Activated CD8-positive, alpha-beta T cell treated with anti-CD3 and anti-CD28 coated beads, Interleukin-2, amount 10 ng/mL, durations not matched to agents 7 days and 5 days (primary cell): ENCODE measurements at regions not wholly inside any gene's neighbourhood (a gene's known extent, or its start where the extent isn't known, plus 50 kb on each side); places are given as distances from the start of the nearest gene placed in this dataset.

ENCODE experiments used
- ATAC-seq: fragments of 150-1000 bp; cut with Tn5 transposase; one replicate; pipeline ENCODE4 v1.10.0; 2021; ENCODE audit warnings: moderate library complexity
- CTCF ChIA-PET: fragments of 350-600 bp; sonication (Branson Sonifier 250); formaldehyde crosslinking; loops from one replicate; lab custom pipeline; 2021; ENCODE audit warnings: antibody characterized with exemption; lab: Charles Lee
- POLR2A ChIA-PET: fragments of 350-600 bp; sonication (Branson Sonifier 250); formaldehyde crosslinking; loops from one replicate; lab custom pipeline; 2021; ENCODE audit warnings: antibody characterized with exemption; lab: Charles Lee
- DNase-seq: peaks from one replicate; pipeline ENCODE4 v3.0.0-alpha.2; 2020
- H3K27ac Mint-ChIP-seq: one replicate; pipeline ENCODE4 v1.8.0; 2021; ENCODE audit warnings: mild to moderate bottlenecking, mixed read lengths
- H3K27me3 Mint-ChIP-seq: one replicate; pipeline ENCODE4 v1.8.0; 2021; ENCODE audit warnings: low read depth, mixed read lengths
- H3K36me3 Mint-ChIP-seq: one replicate; pipeline ENCODE4 v1.8.0; 2021; ENCODE audit warnings: low read depth, mixed read lengths
- H3K4me1 Mint-ChIP-seq: one replicate; pipeline ENCODE4 v1.8.0; 2021; ENCODE audit warnings: low read depth, mixed read lengths
- H3K4me3 Mint-ChIP-seq: one replicate; pipeline ENCODE4 v1.8.0; 2021; ENCODE audit warnings: mild to moderate bottlenecking, mixed read lengths
- H3K9me3 Mint-ChIP-seq: one replicate; pipeline ENCODE4 v1.8.0; 2022; ENCODE audit warnings: mixed read lengths; ENCODE audit not compliant: insufficient read depth

- Mint-ChIP-seq H3K27ac (no peak overlapping the region), H3K4me1 (no peaks in the 10 kb centered on the region), H3K27me3 (no peaks in the 10 kb centered on the region), H3K4me3 (no peak overlapping the region), H3K9me3 (peaks cover 16% of the 10 kb centered on the region), H3K36me3 (no peaks in the 10 kb centered on the region)
- ChIA-PET POLR2A (no interaction called here), CTCF (no interaction called here)
- ATAC-seq, result no peak
- DNase-seq, result no peak
Measured at GRCh38 chr16:63530208-63530607, 1494.0 kb upstream of the CDH8 start.

- no peaks in the 10 kb centered on the region for H3K4me1 Mint-ChIP-seq
- ATAC-seq, result no peak
- H3K9me3 Mint-ChIP-seq, result peaks cover 18% of the 10 kb centered on the region
- no peaks in the 10 kb centered on the region for H3K36me3 Mint-ChIP-seq
- ChIA-PET CTCF (no interaction called here), POLR2A (no interaction called here)
- H3K27ac Mint-ChIP-seq, result no peak overlapping the region
- no peaks in the 10 kb centered on the region for H3K27me3 Mint-ChIP-seq
- no peak for DNase-seq
- no peak overlapping the region for H3K4me3 Mint-ChIP-seq
Measured at GRCh38 chr16:63527404-63527803, 1491.2 kb upstream of the CDH8 start.

GRCh38 chr16:63516394-63516793 is 1480.2 kb upstream of the CDH8 start:
- no peak overlapping the region for H3K27ac Mint-ChIP-seq
- H3K9me3 Mint-ChIP-seq, result peaks cover 22% of the 10 kb centered on the region
- no peaks in the 10 kb centered on the region for H3K4me1 Mint-ChIP-seq
- no peaks in the 10 kb centered on the region for H3K27me3 Mint-ChIP-seq
- POLR2A ChIA-PET, result no interaction called here
- CTCF ChIA-PET, result no interaction called here
- no peak for DNase-seq
- H3K36me3 Mint-ChIP-seq, result no peaks in the 10 kb centered on the region
- H3K4me3 Mint-ChIP-seq, result no peak overlapping the region
- no peak for ATAC-seq

GRCh38 chr16:63512910-63513309 is 1476.7 kb upstream of the CDH8 start:
- no peak for DNase-seq
- Mint-ChIP-seq H3K4me3 (no peak overlapping the region), H3K4me1 (no peaks in the 10 kb centered on the region), H3K9me3 (peaks cover 18% of the 10 kb centered on the region), H3K36me3 (no peaks in the 10 kb centered on the region), H3K27me3 (no peaks in the 10 kb centered on the region), H3K27ac (no peak overlapping the region)
- CTCF ChIA-PET, result no interaction called here
- POLR2A ChIA-PET, result no interaction called here
- no peak for ATAC-seq

GRCh38 chr16:63497408-63497807 is 1461.2 kb upstream of the CDH8 start:
- CTCF ChIA-PET, result no interaction called here
- DNase-seq, result no peak

GRCh38 chr16:63496282-63496681 is 1460.0 kb upstream of the CDH8 start:
- no peaks in the 10 kb centered on the region for H3K36me3 Mint-ChIP-seq
- no peak overlapping the region for H3K4me3 Mint-ChIP-seq
- ATAC-seq (no peak), DNase-seq (no peak)
- H3K27me3 Mint-ChIP-seq, result no peaks in the 10 kb centered on the region
- peaks cover 15% of the 10 kb centered on the region for H3K9me3 Mint-ChIP-seq
- H3K27ac Mint-ChIP-seq, result no peak overlapping the region
- ChIA-PET CTCF (no interaction called here), POLR2A (no interaction called here)
- no peaks in the 10 kb centered on the region for H3K4me1 Mint-ChIP-seq

More at GRCh38 chr16:63497408-63497807, 1461.2 kb upstream of the CDH8 start:
- POLR2A ChIA-PET, result no interaction called here
- no peak for ATAC-seq
- peaks cover 17% of the 10 kb centered on the region for H3K9me3 Mint-ChIP-seq
- H3K4me1 Mint-ChIP-seq, result no peaks in the 10 kb centered on the region
- no peak overlapping the region for H3K4me3 Mint-ChIP-seq
- no peaks in the 10 kb centered on the region for H3K27me3 Mint-ChIP-seq
- H3K36me3 Mint-ChIP-seq, result no peaks in the 10 kb centered on the region
- no peak overlapping the region for H3K27ac Mint-ChIP-seq

- POLR2A ChIA-PET, result no interaction called here
- CTCF ChIA-PET, result no interaction called here
- Mint-ChIP-seq H3K4me3 (no peak overlapping the region), H3K27me3 (no peaks in the 10 kb centered on the region), H3K4me1 (no peaks in the 10 kb centered on the region), H3K36me3 (no peaks in the 10 kb centered on the region), H3K27ac (no peak overlapping the region), H3K9me3 (peaks cover 17% of the 10 kb centered on the region)
- DNase-seq (no peak), ATAC-seq (no peak)
Measured at GRCh38 chr16:63488955-63489354, 1452.7 kb upstream of the CDH8 start.

- H3K4me3 Mint-ChIP-seq, result no peak overlapping the region
- H3K36me3 Mint-ChIP-seq, result no peaks in the 10 kb centered on the region
- ATAC-seq (no peak), DNase-seq (no peak)
- H3K9me3 Mint-ChIP-seq, result peaks cover 14% of the 10 kb centered on the region
- POLR2A ChIA-PET, result no interaction called here
- CTCF ChIA-PET, result no interaction called here
- H3K27ac Mint-ChIP-seq, result no peak overlapping the region
- H3K27me3 Mint-ChIP-seq, result no peaks in the 10 kb centered on the region
- no peaks in the 10 kb centered on the region for H3K4me1 Mint-ChIP-seq
Measured at GRCh38 chr16:63481060-63481459, 1444.8 kb upstream of the CDH8 start.

GRCh38 chr16:63473725-63474124 is 1437.5 kb upstream of the CDH8 start:
- no peak overlapping the region for H3K27ac Mint-ChIP-seq
- H3K4me1 Mint-ChIP-seq, result no peaks in the 10 kb centered on the region
- ATAC-seq (no peak), DNase-seq (no peak)
- H3K27me3 Mint-ChIP-seq, result no peaks in the 10 kb centered on the region
- CTCF ChIA-PET, result no interaction called here
- H3K36me3 Mint-ChIP-seq, result no peaks in the 10 kb centered on the region
- no peak overlapping the region for H3K4me3 Mint-ChIP-seq
- POLR2A ChIA-PET, result no interaction called here
- peaks cover 17% of the 10 kb centered on the region for H3K9me3 Mint-ChIP-seq

GRCh38 chr16:63467513-63467912 is 1431.3 kb upstream of the CDH8 start:
- DNase-seq (no peak), ATAC-seq (no peak)
- ChIA-PET CTCF (no interaction called here), POLR2A (no interaction called here)
- no peak overlapping the region for H3K4me3 Mint-ChIP-seq
- no peak overlapping the region for H3K27ac Mint-ChIP-seq
- no peaks in the 10 kb centered on the region for H3K36me3 Mint-ChIP-seq
- no peaks in the 10 kb centered on the region for H3K27me3 Mint-ChIP-seq
- peaks cover 23% of the 10 kb centered on the region for H3K9me3 Mint-ChIP-seq
- H3K4me1 Mint-ChIP-seq, result no peaks in the 10 kb centered on the region

- no peak overlapping the region for H3K27ac Mint-ChIP-seq
- H3K9me3 Mint-ChIP-seq, result peaks cover 14% of the 10 kb centered on the region
- H3K27me3 Mint-ChIP-seq, result no peaks in the 10 kb centered on the region
- no peak for DNase-seq
- CTCF ChIA-PET, result no interaction called here
- ATAC-seq, result no peak
- no peak overlapping the region for H3K4me3 Mint-ChIP-seq
- no peaks in the 10 kb centered on the region for H3K36me3 Mint-ChIP-seq
- POLR2A ChIA-PET, result no interaction called here
- no peaks in the 10 kb centered on the region for H3K4me1 Mint-ChIP-seq
Measured at GRCh38 chr16:63462316-63462715, 1426.1 kb upstream of the CDH8 start.

- Mint-ChIP-seq H3K4me1 (no peaks in the 10 kb centered on the region), H3K4me3 (no peak overlapping the region), H3K36me3 (no peaks in the 10 kb centered on the region), H3K9me3 (peaks cover 14% of the 10 kb centered on the region), H3K27ac (no peak overlapping the region), H3K27me3 (no peaks in the 10 kb centered on the region)
- no peak for DNase-seq
- ATAC-seq, result no peak
- CTCF ChIA-PET, result no interaction called here
- POLR2A ChIA-PET, result no interaction called here
Measured at GRCh38 chr16:63461248-63461841, 1425.1 kb upstream of the CDH8 start.

- H3K27me3 Mint-ChIP-seq, result no peaks in the 10 kb centered on the region
- ATAC-seq, result no peak
- H3K4me3 Mint-ChIP-seq, result no peak overlapping the region
- H3K4me1 Mint-ChIP-seq, result no peaks in the 10 kb centered on the region
- H3K27ac Mint-ChIP-seq, result no peak overlapping the region
- peaks cover 5% of the 10 kb centered on the region for H3K9me3 Mint-ChIP-seq
- no peaks in the 10 kb centered on the region for H3K36me3 Mint-ChIP-seq
- no peak for DNase-seq
- CTCF ChIA-PET, result no interaction called here
- POLR2A ChIA-PET, result no interaction called here
Measured at GRCh38 chr16:63458846-63459245, 1422.6 kb upstream of the CDH8 start.
